ENCODE measurements at regions not wholly inside any gene's neighbourhood (a gene's known extent, or its start where the extent isn't known, plus 50 kb on each side); places are given as distances from the start of the nearest gene placed in this dataset.
"Not testable (repeated sequence)": the region's sequence is repeated elsewhere in the genome, so short reads cannot be mapped to it uniquely, and the experiment has no call there.

- in situ Hi-C loops (cut with HindIII; ENCODE audit: low pct_unique_long_range_greater_than_20kb, low sequenced_read_pairs), result no loop called here
- DNase-seq (ENCODE audit: low read depth, low spot score), result no peak
These were observed 349.3 kb downstream of the SOX4 start for GRCh38 chr6:21942897-21943296.

- in situ Hi-C loops (cut with HindIII; ENCODE audit: low pct_unique_long_range_greater_than_20kb, low sequenced_read_pairs), result no loop called here
- DNase-seq (ENCODE audit: low read depth, low spot score), result no peak
These were observed 350.5 kb downstream of the PRL start for GRCh38 chr6:21946298-21946783.

GRCh38 chr6:21947227-21947626 lies 349.6 kb downstream of the PRL start:
- in situ Hi-C loops (cut with HindIII; ENCODE audit: low pct_unique_long_range_greater_than_20kb, low sequenced_read_pairs); DNase-seq (ENCODE audit: low read depth, low spot score): not testable (repeated sequence)

GRCh38 chr6:21947731-21948386 lies 349.0 kb downstream of the PRL start:
- in situ Hi-C loops (cut with HindIII; ENCODE audit: low pct_unique_long_range_greater_than_20kb, low sequenced_read_pairs), result no loop called here
- no peak for DNase-seq (ENCODE audit: low read depth, low spot score)

GRCh38 chr6:21949211-21949801 lies 347.5 kb downstream of the PRL start:
- DNase-seq (ENCODE audit: low read depth, low spot score), result peak; percentile 45
- in situ Hi-C loops (cut with HindIII; ENCODE audit: low pct_unique_long_range_greater_than_20kb, low sequenced_read_pairs), result no loop called here

GRCh38 chr6:21952367-21952766 lies 344.5 kb downstream of the PRL start:
- in situ Hi-C loops (cut with HindIII; ENCODE audit: low pct_unique_long_range_greater_than_20kb, low sequenced_read_pairs), result no loop called here
- DNase-seq (ENCODE audit: low read depth, low spot score), result no peak

- in situ Hi-C loops (cut with HindIII; ENCODE audit: low pct_unique_long_range_greater_than_20kb, low sequenced_read_pairs), result no loop called here
- peak; percentile 64 for DNase-seq (ENCODE audit: low read depth, low spot score)
These were observed 342.7 kb downstream of the PRL start for GRCh38 chr6:21953831-21954801.

- no peak for DNase-seq (ENCODE audit: low read depth, low spot score)
- in situ Hi-C loops (cut with HindIII; ENCODE audit: low pct_unique_long_range_greater_than_20kb, low sequenced_read_pairs), result no loop called here
These were observed 341.7 kb downstream of the PRL start for GRCh38 chr6:21955053-21955595.

GRCh38 chr6:21955951-21956350 lies 340.9 kb downstream of the PRL start:
- in situ Hi-C loops (cut with HindIII; ENCODE audit: low pct_unique_long_range_greater_than_20kb, low sequenced_read_pairs), result no loop called here
- no peak for DNase-seq (ENCODE audit: low read depth, low spot score)

GRCh38 chr6:21958428-21958827 lies 338.4 kb downstream of the PRL start:
- in situ Hi-C loops (cut with HindIII; ENCODE audit: low pct_unique_long_range_greater_than_20kb, low sequenced_read_pairs), result no loop called here
- no peak for DNase-seq (ENCODE audit: low read depth, low spot score)

- in situ Hi-C loops (cut with HindIII; ENCODE audit: low pct_unique_long_range_greater_than_20kb, low sequenced_read_pairs), result no loop called here
These were observed 335.6 kb downstream of the PRL start for GRCh38 chr6:21961226-21961625.

GRCh38 chr6:21965016-21965415 lies 331.8 kb downstream of the PRL start:
- no peak for DNase-seq (ENCODE audit: low read depth, low spot score)
- in situ Hi-C loops (cut with HindIII; ENCODE audit: low pct_unique_long_range_greater_than_20kb, low sequenced_read_pairs), result no loop called here

More at GRCh38 chr6:21961226-21961625, 335.6 kb downstream of the PRL start:
- no peak for DNase-seq (ENCODE audit: low read depth, low spot score)

- in situ Hi-C loops (cut with HindIII; ENCODE audit: low pct_unique_long_range_greater_than_20kb, low sequenced_read_pairs), result no loop called here
- no peak for DNase-seq (ENCODE audit: low read depth, low spot score)
These were observed 330.8 kb downstream of the PRL start for GRCh38 chr6:21965953-21966539.

- no peak for DNase-seq (ENCODE audit: low read depth, low spot score)
- in situ Hi-C loops (cut with HindIII; ENCODE audit: low pct_unique_long_range_greater_than_20kb, low sequenced_read_pairs), result no loop called here
These were observed 329.5 kb downstream of the PRL start for GRCh38 chr6:21967056-21967974.

GRCh38 chr6:21968411-21968810 lies 328.4 kb downstream of the PRL start:
- in situ Hi-C loops (cut with HindIII; ENCODE audit: low pct_unique_long_range_greater_than_20kb, low sequenced_read_pairs), result no loop called here

GRCh38 chr6:21969192-21969591 lies 327.6 kb downstream of the PRL start:
- no peak for DNase-seq (ENCODE audit: low read depth, low spot score)
- in situ Hi-C loops (cut with HindIII; ENCODE audit: low pct_unique_long_range_greater_than_20kb, low sequenced_read_pairs), result no loop called here

More at GRCh38 chr6:21968411-21968810, 328.4 kb downstream of the PRL start:
- DNase-seq (ENCODE audit: low read depth, low spot score), result no peak

Data from SK-MEL-5 (cell line).